ENCODE measurements at regions not wholly inside any gene's neighbourhood (a gene's known extent, or its start where the extent isn't known, plus 50 kb on each side); places are given as distances from the start of the nearest gene placed in this dataset.

DNA sequence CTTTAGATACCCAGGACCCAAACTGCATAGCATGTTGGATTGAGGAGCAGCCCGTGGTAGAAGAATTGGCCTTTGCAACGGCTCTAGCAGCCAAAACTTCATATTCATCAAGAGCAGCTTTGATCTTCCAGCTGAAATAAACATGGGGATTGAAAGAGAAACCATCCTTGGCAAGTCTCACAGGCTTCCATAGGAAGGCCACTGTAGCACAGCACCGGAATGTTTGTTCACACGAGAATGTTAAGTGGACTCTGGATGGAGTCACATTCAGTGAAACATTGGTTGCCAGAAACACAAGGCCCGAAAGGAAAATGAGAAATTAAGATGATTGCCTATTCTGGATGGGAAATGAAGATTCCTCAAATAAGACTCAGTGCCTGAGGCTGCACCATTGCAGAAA, 97.4 kb downstream of the RAB18 start:
- H3K27me3 ChIP-seq (ENCODE audit: insufficient read depth, low read length), result no peaks in the 10 kb centered on the region
- no peak for TF ChIP-seq SP1 (IDR thresholded peaks at IDR 0.05; ENCODE audit: low read depth)
- TF ChIP-seq FOSL1 (IDR thresholded peaks at IDR 0.05; ENCODE audit: low read depth), result no peak
- TF ChIP-seq, protein P1, sequence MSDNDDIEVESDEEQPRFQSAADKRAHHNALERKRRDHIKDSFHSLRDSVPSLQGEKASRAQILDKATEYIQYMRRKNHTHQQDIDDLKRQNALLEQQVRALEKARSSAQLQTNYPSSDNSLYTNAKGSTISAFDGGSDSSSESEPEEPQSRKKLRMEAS (IDR thresholded peaks at IDR 0.05), result no peak
- no peak for TF ChIP-seq RAD21 (IDR thresholded peaks at IDR 0.05; ENCODE audit: low read depth)
- no peak for TF ChIP-seq POLR2A (IDR thresholded peaks at IDR 0.05; ENCODE audit: borderline replicate concordance, extremely low read depth, insufficient read depth, insufficient read length)
- TF ChIP-seq ZNF274 (IDR thresholded peaks at IDR 0.05; ENCODE audit: low read depth, low read length), result no peak
- TF ChIP-seq, protein P2, sequence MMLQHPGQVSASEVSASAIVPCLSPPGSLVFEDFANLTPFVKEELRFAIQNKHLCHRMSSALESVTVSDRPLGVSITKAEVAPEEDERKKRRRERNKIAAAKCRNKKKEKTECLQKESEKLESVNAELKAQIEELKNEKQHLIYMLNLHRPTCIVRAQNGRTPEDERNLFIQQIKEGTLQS (IDR thresholded peaks at IDR 0.05), result no peak
- no peak for TF ChIP-seq ZFX (IDR thresholded peaks at IDR 0.05)
- no peak for TF ChIP-seq YY1 (IDR thresholded peaks at IDR 0.05; ENCODE audit: extremely low read depth, insufficient replicate concordance, low read depth, low read length)
- TF ChIP-seq JUND (IDR thresholded peaks at IDR 0.05), result no peak
- TF ChIP-seq EZH2 (IDR thresholded peaks at IDR 0.05), result no peak
- TF ChIP-seq SIN3A (IDR thresholded peaks at IDR 0.05; ENCODE audit: low read depth), result no peak
- no peak for TF ChIP-seq ELF1 (IDR thresholded peaks at IDR 0.05; ENCODE audit: borderline replicate concordance, low read depth)
- TF ChIP-seq POLR2AphosphoS5 (IDR thresholded peaks at IDR 0.05; ENCODE audit: low read depth, low read length), result no peak
- TF ChIP-seq CBX3 (IDR thresholded peaks at IDR 0.05; ENCODE audit: low read depth), result no peak
- no peak for DNase-seq (ENCODE audit: low read depth, low spot score)
- no peaks in the 10 kb centered on the region for H3K79me2 ChIP-seq (ENCODE audit: insufficient read depth, low read length)
- ChIA-PET CTCF (no interaction called here), POLR2A (no interaction called here), RAD21 (ENCODE audit: low non-redundant PET in 1 of 2, low total read pairs in 2 of 2, uncharacterized antibody in 2 of 2, unreplicated experiment in 2 of 2) (no interaction called here)
- H3K4me3 ChIP-seq (replicated peaks in 1 of 2; ENCODE audit: low read depth in 1 of 2, low read length in 2 of 2), result no peak overlapping the region
- H3K9me3 ChIP-seq (ENCODE audit: control insufficient read depth in 1 of 2, insufficient read depth in 1 of 2, low read depth in 1 of 2, low read length in 2 of 2), result no peaks in the 10 kb centered on the region
- no peak overlapping the region for H3K9ac ChIP-seq (ENCODE audit: low read length)
- H3K4me1 ChIP-seq (ENCODE audit: control insufficient read depth in 1 of 2, insufficient read depth in 2 of 2, low read length in 2 of 2), result no peaks in the 10 kb centered on the region
- H3K9me2 ChIP-seq (ENCODE audit: insufficient read depth), result no peaks in the 10 kb centered on the region
- H3K27ac ChIP-seq (ENCODE audit: low read depth, low read length), result no peak overlapping the region
- no peak for ATAC-seq
- H4K20me1 ChIP-seq (ENCODE audit: insufficient read depth), result no peaks in the 10 kb centered on the region
- H3K36me3 ChIP-seq (ENCODE audit: control insufficient read depth in 1 of 2, insufficient read depth in 2 of 2, low read length in 2 of 2), result no peaks in the 10 kb centered on the region
- H3K4me2 ChIP-seq (ENCODE audit: low read length), result no peak overlapping the region
- H2AFZ ChIP-seq (ENCODE audit: low read depth, low read length, poor library complexity, severe bottlenecking), result no peak overlapping the region
- no TSS peak for BruUV-seq (replicated peaks)
- intact Hi-C loops (cut with micrococcal nuclease), result no loop called here
